Stomach smooth muscle (tissue), 2 donors: ENCODE measurements at regions not wholly inside any gene's neighbourhood (a gene's known extent, or its start where the extent isn't known, plus 50 kb on each side); places are given as distances from the start of the nearest gene placed in this dataset.
"Not testable (repeated sequence)": the region's sequence is repeated elsewhere in the genome, so short reads cannot be mapped to it uniquely, and the experiment has no call there.

ENCODE experiments used
- H3K27ac ChIP-seq: one replicate; pipeline ENCODE4 v1.7.0; 2013; ENCODE audit warnings: mild to moderate bottlenecking, low read length, inconsistent platforms
- H3K27me3 ChIP-seq, 2 donors: one replicate each; pipeline ENCODE4 v1.7.0; 2013; ENCODE audit warnings: low read length in 2 of 2; ENCODE audit not compliant: insufficient read depth in 2 of 2, control insufficient read depth in 1 of 2
- H3K36me3 ChIP-seq, 2 donors: one replicate each; pipeline ENCODE4 v1.7.0; 2013; ENCODE audit warnings: low read length in 2 of 2; ENCODE audit not compliant: control insufficient read depth in 2 of 2, insufficient read depth in 2 of 2
- H3K4me1 ChIP-seq: one replicate; pipeline ENCODE4 v1.7.0; 2013; ENCODE audit warnings: low read length; ENCODE audit not compliant: control insufficient read depth, insufficient read depth
- H3K4me3 ChIP-seq, 2 donors: one replicate each; pipeline ENCODE4 v1.7.0; 2013; ENCODE audit warnings: low read length in 2 of 2
- H3K9ac ChIP-seq, 2 donors: one replicate each; pipeline ENCODE4 v1.7.0; 2013; ENCODE audit warnings: low read length in 2 of 2, mild to moderate bottlenecking in 1 of 2
- H3K9me3 ChIP-seq, 2 donors: one replicate each; pipeline ENCODE4 v1.7.0; 2013; ENCODE audit warnings: low read length in 2 of 2; ENCODE audit not compliant: control insufficient read depth in 2 of 2
- donor health status: healthy.
- donor health status: Pancreatic carcinoma.

GRCh38 chr16:86884390-86884650, 306.0 kb downstream of the FOXL1 start:
- no peaks in the 10 kb centered on the region for H3K9me3 ChIP-seq

DNA sequence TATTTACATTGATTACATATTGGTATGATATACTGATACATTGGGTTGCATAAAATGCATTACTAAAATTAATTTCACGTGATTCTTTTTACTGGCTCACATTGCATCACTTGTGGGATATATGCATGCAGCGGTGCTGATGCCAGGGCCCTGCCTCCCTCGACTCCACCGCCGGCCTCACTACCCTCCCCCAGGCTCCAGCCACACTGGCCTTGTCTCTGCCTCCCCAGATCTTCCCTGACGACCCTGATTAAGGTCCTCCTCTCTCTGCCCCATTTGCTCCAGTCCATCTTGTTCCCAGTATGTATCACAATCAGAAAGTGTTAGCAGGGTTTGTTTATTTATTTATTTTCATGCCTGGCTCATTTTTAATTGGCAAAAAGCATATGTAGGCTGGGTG, 306.8 kb downstream of the FOXL1 start:
- peaks cover 19% of the 10 kb centered on the region for H3K4me1 ChIP-seq
- no peak overlapping the region for H3K27ac ChIP-seq
- H3K9me3 ChIP-seq: no peaks in the 10 kb centered on the region
- H3K9ac ChIP-seq: no peak overlapping the region
- H3K4me3 ChIP-seq: no peak overlapping the region
- peaks cover 0 to 2% of the 10 kb centered on the region in 2 donors for H3K27me3 ChIP-seq
- no peaks in the 10 kb centered on the region for H3K36me3 ChIP-seq

More at GRCh38 chr16:86884390-86884650, 306.0 kb downstream of the FOXL1 start:
- H3K4me3 ChIP-seq: no peak overlapping the region
- H3K36me3 ChIP-seq: no peaks in the 10 kb centered on the region
- H3K4me1 ChIP-seq: peaks cover 19% of the 10 kb centered on the region
- no peak overlapping the region for H3K9ac ChIP-seq
- peaks cover 3% of the 10 kb centered on the region in 2 donors for H3K27me3 ChIP-seq
- H3K27ac ChIP-seq: no peak overlapping the region

GRCh38 chr16:86886651-86887050, 308.3 kb downstream of the FOXL1 start:
- Histone ChIP-seq H3K4me1 (peaks cover 19% of the 10 kb centered on the region), H3K36me3 (no peaks in the 10 kb centered on the region), H3K9ac (no peak overlapping the region), H3K27ac (no peak overlapping the region), H3K9me3 (no peaks in the 10 kb centered on the region), H3K27me3 (peaks cover 0 to 5% of the 10 kb centered on the region in 2 donors), H3K4me3 (no peak overlapping the region)

DNA sequence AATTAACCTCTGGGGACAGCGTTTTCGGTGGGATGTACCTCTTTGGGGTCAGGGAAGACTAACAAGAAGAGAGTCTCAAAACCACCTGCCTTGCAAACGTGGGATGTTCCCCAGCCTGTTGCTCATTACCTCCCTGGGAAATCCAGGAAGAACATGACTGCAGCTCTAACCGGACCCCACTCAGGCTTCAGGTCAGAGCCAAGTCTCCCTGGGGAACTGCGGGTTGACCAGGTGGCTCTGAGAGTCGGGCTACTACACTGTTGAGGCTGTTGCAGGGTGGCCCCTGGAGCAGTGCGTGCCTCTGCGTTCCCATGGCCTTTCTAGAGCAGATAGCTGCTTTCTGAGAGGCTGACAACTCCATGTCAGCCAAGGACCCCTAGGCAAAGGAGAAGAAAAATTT, 309.1 kb downstream of the FOXL1 start:
- no peak overlapping the region for H3K9ac ChIP-seq
- H3K36me3 ChIP-seq: no peaks in the 10 kb centered on the region
- H3K27ac ChIP-seq: no peak overlapping the region
- peaks cover 17% of the 10 kb centered on the region for H3K4me1 ChIP-seq
- no peaks in the 10 kb centered on the region for H3K9me3 ChIP-seq
- no peak overlapping the region for H3K4me3 ChIP-seq
- peaks cover 0 to 6% of the 10 kb centered on the region in 2 donors for H3K27me3 ChIP-seq

GRCh38 chr16:86888231-86889053, 310.1 kb downstream of the FOXL1 start:
- Histone ChIP-seq H3K27me3 (peaks cover 3 to 7% of the 10 kb centered on the region in 2 donors), H3K4me3 (no peak overlapping the region), H3K27ac (no peak overlapping the region), H3K4me1 (peaks cover 9% of the 10 kb centered on the region), H3K36me3 (no peaks in the 10 kb centered on the region), H3K9me3 (no peaks in the 10 kb centered on the region), H3K9ac (no peak overlapping the region)

GRCh38 chr16:86889054-86889366, 310.7 kb downstream of the FOXL1 start:
- H3K27ac ChIP-seq, H3K4me3 ChIP-seq, H3K36me3 ChIP-seq, H3K27me3 ChIP-seq, H3K9ac ChIP-seq, H3K4me1 ChIP-seq, H3K9me3 ChIP-seq: not testable (repeated sequence)

DNA sequence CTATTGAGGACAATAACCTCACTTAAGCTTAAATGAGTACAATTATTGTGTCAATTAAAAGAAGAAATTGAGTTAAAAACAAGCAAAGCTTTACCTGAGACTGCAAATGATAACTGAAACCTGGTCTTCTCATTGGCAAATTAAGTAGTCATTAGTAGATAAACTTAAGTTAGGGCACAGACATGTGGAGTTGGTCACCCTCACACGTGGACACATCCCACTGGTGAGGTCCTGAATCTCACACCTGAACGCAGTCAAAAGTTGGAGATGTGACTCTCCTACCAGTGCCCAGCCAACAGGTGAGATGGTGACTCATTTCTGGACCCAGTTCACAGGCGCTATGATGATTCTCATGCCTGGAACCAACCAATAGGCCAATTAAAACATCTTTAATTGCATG, 311.6 kb downstream of the FOXL1 start:
- Histone ChIP-seq H3K9me3 (no peaks in the 10 kb centered on the region), H3K4me1 (no peaks in the 10 kb centered on the region), H3K4me3 (no peak overlapping the region), H3K36me3 (no peaks in the 10 kb centered on the region), H3K9ac (no peak overlapping the region), H3K27me3 (peaks cover 9 to 13% of the 10 kb centered on the region in 2 donors), H3K27ac (no peak overlapping the region)

DNA sequence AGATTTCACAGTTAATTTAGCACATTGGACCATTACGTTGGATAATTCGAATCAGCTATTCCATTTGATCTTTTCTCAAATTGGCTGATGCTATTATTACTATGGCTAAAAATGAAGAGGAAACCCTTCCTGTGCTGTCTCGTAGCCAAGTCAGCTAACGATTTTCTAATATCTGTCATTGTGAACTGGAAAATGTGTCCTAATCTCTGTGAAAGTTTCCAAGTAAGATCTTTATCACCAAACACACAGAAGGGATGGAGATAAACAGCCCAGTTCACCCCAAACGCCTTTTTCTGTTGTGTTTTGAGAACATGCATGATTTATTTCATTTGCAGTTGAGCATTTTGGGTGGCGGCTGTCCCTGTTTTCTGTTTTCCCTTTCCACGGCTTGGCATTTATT, 312.8 kb downstream of the FOXL1 start:
- no peak overlapping the region for H3K4me3 ChIP-seq
- peaks cover 8% of the 10 kb centered on the region for H3K4me1 ChIP-seq
- H3K9ac ChIP-seq: no peak overlapping the region
- H3K27me3 ChIP-seq: peaks cover 11 to 17% of the 10 kb centered on the region in 2 donors
- no peaks in the 10 kb centered on the region for H3K36me3 ChIP-seq
- H3K27ac ChIP-seq: no peak overlapping the region
- H3K9me3 ChIP-seq: no peaks in the 10 kb centered on the region

GRCh38 chr16:86891631-86892030, 313.3 kb downstream of the FOXL1 start:
- Histone ChIP-seq H3K9me3 (no peaks in the 10 kb centered on the region), H3K36me3 (no peaks in the 10 kb centered on the region), H3K4me3 (no peak overlapping the region), H3K27me3 (peaks cover 13 to 17% of the 10 kb centered on the region in 2 donors), H3K9ac (no peak overlapping the region), H3K4me1 (peaks cover 8% of the 10 kb centered on the region), H3K27ac (no peak overlapping the region)

DNA sequence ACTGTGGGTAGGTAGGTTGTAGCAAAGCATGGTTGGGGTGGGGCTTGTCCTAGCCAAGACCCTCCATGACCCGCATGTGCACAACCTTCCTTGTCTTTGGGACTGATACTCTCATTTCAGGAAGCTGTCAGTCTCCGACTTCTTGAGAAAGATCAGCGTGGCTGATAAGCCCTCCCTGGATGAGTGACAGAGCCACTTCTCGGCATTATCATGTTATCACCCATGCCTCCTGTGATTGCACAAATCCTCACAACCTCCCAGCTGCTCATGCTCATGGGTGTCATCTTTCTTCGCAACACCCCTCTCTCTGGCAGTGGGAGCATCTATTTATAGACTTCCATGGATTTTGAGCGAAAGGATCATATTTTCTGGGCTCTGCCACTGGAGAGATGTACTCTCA, 314.2 kb downstream of the FOXL1 start:
- Histone ChIP-seq H3K9me3 (no peaks in the 10 kb centered on the region), H3K9ac (no peak overlapping the region), H3K27ac (no peak overlapping the region), H3K4me1 (peaks cover 8% of the 10 kb centered on the region), H3K4me3 (no peak overlapping the region), H3K27me3 (peaks cover 13 to 17% of the 10 kb centered on the region in 2 donors), H3K36me3 (no peaks in the 10 kb centered on the region)

GRCh38 chr16:86893506-86893905, 315.2 kb downstream of the FOXL1 start:
- Histone ChIP-seq H3K4me3 (no peak overlapping the region), H3K27me3 (peaks cover 13 to 17% of the 10 kb centered on the region in 2 donors), H3K27ac (no peak overlapping the region), H3K9ac (no peak overlapping the region), H3K36me3 (no peaks in the 10 kb centered on the region), H3K9me3 (no peaks in the 10 kb centered on the region), H3K4me1 (peaks cover 8% of the 10 kb centered on the region)
